Stimulated activated CD4-positive, alpha-beta T cell treated with anti-CD3 and anti-CD28 coated beads, Interleukin-15, amount 100 ng/mL, for 48 hours (primary cell): ENCODE measurements at regions not wholly inside any gene's neighbourhood (a gene's known extent, or its start where the extent isn't known, plus 50 kb on each side); places are given as distances from the start of the nearest gene placed in this dataset.

Experiments used
- DNase-seq, 2 donors: peaks; one replicate each; pipeline ENCODE4 v3.0.0-alpha.2; 2020; ENCODE audit warnings: low read depth in 2 of 2

DNA sequence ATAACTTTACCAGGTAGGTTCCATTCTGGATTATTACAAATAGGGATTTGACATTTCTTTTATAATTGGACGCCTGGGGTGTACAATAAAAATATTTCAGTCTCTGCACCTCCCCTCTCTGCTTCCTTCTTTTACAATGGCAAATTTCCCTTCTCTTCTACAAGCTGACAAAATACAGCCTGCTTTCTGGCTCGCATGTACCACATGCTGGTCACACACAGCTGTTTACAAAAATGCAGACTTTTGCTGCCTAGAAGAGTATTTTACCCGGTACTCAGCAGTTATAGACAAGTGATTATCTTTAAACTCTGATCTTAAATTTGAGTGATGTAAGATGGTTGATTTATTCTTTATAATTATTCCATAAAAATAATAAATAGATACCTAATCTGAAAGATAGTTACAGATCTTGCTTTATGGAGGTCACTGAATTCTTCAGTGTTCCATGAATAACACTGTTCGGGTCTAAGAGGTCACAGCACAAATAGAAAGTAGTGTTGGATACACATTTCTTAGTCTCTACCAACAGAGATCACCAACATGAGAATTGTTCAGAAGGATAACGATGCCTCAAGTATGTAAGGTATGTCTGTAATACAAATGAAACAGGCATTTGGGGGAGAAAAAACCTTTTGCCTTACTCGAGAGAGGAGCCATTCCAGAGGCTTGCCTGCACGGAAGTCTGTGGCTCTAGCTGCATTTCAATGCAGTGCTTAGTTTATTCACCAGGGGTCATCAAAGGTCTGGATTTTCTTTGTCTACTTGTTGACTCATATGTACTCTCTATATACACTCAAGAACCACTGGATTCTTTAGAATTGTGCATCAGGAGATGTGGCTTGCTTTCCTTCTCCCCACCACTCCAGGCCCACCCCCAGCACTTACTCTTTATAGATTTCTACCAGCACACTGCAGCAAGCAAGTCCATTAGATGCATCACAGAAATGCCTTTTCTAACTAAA lies 206.6 kb upstream of the RFX3 start:
- peak in 1 of 2 donors; percentile 31 for DNase-seq

- DNase-seq: no peak
These were observed 204.7 kb upstream of the RFX3 start for GRCh38 chr9:3730511-3730922.

- DNase-seq: no peak
These were observed 195.3 kb upstream of the RFX3 start for GRCh38 chr9:3721096-3721495.

GRCh38 chr9:3719286-3719685 lies 193.5 kb upstream of the RFX3 start:
- DNase-seq: no peak

DNA sequence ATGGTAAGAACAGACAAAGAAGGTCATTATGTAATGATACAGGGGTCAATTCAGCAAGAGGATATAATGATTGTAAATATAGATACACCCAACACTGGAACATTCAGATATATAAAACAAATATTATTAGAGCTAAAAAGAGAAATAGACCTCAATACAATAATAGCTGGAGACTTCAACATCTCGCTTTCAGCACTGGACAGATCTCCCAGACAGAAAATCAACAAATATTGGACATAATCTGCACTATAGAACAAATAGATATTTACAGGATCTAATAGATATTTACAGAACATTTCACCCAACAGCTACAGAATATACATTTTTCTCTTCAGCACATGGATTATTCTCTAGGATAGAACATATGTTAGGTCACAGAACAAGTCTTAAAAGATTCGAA lies 190.6 kb upstream of the RFX3 start:
- no peak for DNase-seq

DNA sequence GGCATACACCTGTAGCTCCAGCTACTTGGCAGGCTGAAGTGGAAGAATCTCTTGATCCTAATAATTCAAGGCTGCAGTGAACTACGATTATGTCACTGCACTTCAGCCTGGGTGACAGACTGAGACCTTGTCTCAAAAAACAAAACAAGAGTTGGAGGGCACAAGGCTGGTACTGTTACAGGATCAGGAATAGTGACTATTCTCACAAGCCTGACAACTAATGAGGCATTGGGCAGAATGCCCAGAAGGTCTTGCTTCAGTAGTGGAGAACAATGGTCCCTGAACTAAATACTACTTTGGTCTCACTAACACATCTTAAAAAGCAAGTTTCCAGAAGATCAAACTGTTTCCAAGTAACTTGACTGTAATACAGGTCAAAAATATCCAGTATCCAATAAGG lies 182.9 kb upstream of the RFX3 start:
- DNase-seq: no peak

GRCh38 chr9:3704890-3705289 lies 179.1 kb upstream of the RFX3 start:
- no peak for DNase-seq

GRCh38 chr9:3700772-3701171 lies 175.0 kb upstream of the RFX3 start:
- no peak for DNase-seq

- no peak for DNase-seq
These were observed 174.1 kb upstream of the RFX3 start for GRCh38 chr9:3699883-3700282.

DNA sequence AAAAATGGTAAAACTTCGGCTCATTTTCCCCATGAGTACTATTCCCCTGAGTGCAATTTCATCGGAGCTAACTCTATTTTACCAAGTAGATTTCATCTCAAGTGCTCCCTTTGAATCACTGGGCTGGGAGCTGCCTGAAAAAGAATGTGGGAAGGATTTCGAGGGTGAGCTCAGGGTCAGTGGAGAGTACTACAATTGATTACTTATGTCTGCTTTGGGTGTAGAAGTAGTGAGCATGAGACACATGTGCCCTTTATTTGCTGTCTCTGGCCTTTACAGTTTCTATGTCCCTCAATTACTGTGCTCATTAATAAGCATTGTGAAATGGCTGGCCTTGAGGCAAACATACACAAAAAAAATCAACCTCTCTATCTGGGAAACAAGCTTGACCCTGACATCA lies 172.7 kb upstream of the RFX3 start:
- DNase-seq: no peak

DNA sequence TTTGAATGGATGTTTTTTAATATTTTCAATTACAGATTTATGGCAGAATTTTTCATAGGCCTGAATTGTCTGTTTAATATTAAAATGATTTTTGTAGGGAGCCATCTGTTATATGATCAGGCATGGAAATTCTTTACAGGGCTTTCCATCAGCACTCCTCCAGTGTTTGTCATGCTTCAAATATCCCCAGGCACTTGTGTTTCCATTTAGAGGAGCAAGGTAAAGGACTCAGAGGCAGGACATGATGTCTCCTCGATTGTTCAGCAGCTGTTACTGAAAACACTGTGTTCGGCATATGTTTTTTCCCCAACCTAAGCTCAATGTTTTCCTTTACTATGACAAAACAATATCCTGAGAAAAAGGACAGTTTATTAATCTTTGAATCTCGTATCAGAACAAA lies 172.3 kb upstream of the RFX3 start:
- DNase-seq: no peak

- DNase-seq: no peak
These were observed 170.6 kb upstream of the RFX3 start for GRCh38 chr9:3696368-3696767.

DNA sequence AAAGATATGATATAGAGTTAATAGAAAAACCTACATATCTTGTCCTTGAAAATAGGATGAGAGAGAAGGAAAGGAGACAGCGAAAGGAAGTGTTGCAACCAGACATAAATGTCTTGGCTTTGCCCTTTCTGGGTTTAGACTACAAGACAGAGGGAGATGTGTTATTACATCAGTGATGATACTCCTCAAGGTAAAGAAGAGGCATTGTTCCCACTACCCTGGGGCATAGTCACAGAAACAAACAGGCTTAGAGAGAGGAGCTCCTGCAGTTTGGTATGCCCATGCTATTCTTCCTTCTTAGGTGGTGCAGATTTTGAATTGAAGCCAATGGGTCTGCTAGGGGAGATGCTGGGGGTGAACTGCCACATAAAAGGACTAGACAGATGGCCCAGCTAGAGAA lies 166.8 kb upstream of the RFX3 start:
- no peak for DNase-seq

GRCh38 chr9:3689555-3689954 lies 163.8 kb upstream of the RFX3 start:
- DNase-seq: no peak

DNA sequence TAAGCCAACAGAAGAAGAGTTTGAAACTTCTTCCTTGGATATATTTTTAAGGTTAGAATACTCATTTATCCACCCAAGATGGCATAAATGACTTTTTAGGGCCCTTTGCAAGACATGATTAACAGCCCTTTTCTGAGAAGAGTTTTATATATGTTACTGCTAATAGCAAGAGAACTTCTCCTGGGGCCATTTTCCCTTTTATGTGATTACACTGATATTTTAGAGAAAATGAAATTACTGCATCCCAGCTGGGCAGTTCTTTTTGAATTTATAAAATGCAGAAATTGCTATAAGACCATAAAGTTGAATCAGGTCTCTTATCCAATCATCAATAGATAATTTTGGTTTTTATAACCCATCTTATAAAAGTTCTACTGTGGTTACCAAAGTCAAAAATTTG lies 161.3 kb upstream of the RFX3 start:
- no peak for DNase-seq

- no peak for DNase-seq
These were observed 156.4 kb upstream of the RFX3 start for GRCh38 chr9:3682186-3682585.

DNA sequence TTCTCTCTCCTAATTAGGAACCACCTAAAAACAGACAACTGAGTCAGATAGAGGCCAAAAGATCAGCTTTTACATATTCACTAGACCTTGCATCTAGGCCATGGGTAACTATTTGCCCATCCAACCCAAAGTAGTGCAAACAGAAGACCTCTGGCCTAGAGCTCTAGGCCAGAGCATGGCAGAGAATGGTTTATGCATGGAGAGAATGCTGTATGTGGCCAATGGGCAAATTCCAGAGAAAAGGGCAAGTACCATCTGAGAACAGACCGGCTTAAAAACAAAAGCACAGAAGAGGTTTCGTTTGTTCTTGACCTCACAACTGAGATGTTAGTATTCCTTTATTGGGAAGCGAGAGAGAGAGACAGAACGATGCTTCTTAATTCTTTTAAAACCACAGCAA lies 151.7 kb upstream of the RFX3 start:
- DNase-seq: no peak

GRCh38 chr9:3676766-3677165 lies 151.0 kb upstream of the RFX3 start:
- no peak for DNase-seq

DNA sequence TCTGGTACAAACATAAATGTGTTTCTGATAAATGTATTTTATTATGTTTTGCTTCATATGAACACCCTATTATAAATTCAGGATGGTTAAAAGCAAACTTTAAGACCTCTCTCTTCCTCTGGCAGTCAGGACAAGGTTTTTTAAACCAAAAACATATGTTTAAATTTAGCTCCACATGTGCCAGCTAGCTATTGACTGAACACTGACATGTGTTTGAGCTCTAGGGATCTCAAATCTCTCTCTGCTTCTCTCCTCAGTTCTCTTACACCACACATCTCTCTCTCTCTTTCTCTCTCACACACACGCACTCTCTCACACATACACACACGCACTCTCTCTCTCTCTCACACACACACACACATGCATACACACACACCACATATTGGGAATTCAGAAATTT lies 150.1 kb upstream of the RFX3 start:
- no peak for DNase-seq

- no peak for DNase-seq
These were observed 148.8 kb upstream of the RFX3 start for GRCh38 chr9:3674561-3674960.

DNA sequence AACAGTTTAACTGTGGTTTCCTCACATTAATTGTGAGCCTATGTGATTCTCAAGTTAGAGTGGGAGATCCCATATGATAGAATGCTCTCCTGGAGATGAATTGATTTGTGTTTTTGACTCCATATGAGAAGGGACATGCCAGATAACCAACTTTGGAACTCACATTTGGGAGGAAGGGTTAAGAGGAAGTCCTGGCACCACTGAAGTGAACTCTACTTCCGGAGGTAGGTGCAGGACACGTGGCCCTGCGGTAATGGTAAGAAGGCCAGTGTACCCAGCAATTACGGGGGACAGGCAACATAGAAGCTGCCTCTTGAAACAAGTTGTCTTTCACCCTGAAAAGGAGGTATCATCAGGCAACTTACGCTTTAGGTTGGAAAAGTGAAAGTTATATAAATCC lies 146.6 kb upstream of the RFX3 start:
- DNase-seq: no peak

- DNase-seq: no peak
These were observed 138.2 kb upstream of the RFX3 start for GRCh38 chr9:3664044-3664443.

GRCh38 chr9:3662671-3663070 lies 136.9 kb upstream of the RFX3 start:
- DNase-seq: no peak

GRCh38 chr9:3660936-3661335 lies 135.1 kb upstream of the RFX3 start:
- no peak for DNase-seq
